Natural killer cell treated with Interleukin-12 subunit alpha and Interleukin-12 subunit beta and Interleukin-15 and Interleukin-18, amount 100 ng/mL, for 72 hours (primary cell): ENCODE measurements at regions not wholly inside any gene's neighbourhood (a gene's known extent, or its start where the extent isn't known, plus 50 kb on each side); places are given as distances from the start of the nearest gene placed in this dataset.

ENCODE experiments used
- ATAC-seq, 2 donors: fragments of 150-1000 bp; cut with Tn5 transposase in 1 of 2; sonication (Bioruptor Pico), chemical (Tn5 transposase) in 1 of 2; 2 replicates each; pipeline ENCODE4 v1.10.0; 2021
- DNase-seq: peaks from one replicate; pipeline ENCODE4 v3.0.0; 2022; ENCODE audit warnings: low spot score
- H3K27ac Mint-ChIP-seq, 2 donors: 1 replicate in 1 of 2; 2 replicates in 1 of 2; pipeline ENCODE4 v1.8.0; 2022; ENCODE audit warnings: mixed read lengths in 2 of 2, mild to moderate bottlenecking in 1 of 2, moderate library complexity in 1 of 2
- H3K27me3 Mint-ChIP-seq, 2 donors: 1 replicate in 1 of 2; 2 replicates in 1 of 2; pipeline ENCODE4 v1.8.0; 2022; ENCODE audit warnings: mixed read lengths in 2 of 2
- H3K36me3 Mint-ChIP-seq: one replicate; pipeline ENCODE4 v1.8.0; 2022; ENCODE audit warnings: mixed read lengths
- H3K4me1 Mint-ChIP-seq, 2 donors: 1 replicate in 1 of 2; 2 replicates in 1 of 2; pipeline ENCODE4 v1.8.0; 2022; ENCODE audit warnings: low read depth in 2 of 2, mixed read lengths in 2 of 2, mild to moderate bottlenecking in 1 of 2
- H3K4me3 Mint-ChIP-seq: one replicate; pipeline ENCODE4 v1.8.0; 2022; ENCODE audit warnings: mixed read lengths
- H3K9me3 Mint-ChIP-seq: 2 replicates; pipeline ENCODE4 v1.8.0; 2022; ENCODE audit warnings: mixed read lengths

DNA sequence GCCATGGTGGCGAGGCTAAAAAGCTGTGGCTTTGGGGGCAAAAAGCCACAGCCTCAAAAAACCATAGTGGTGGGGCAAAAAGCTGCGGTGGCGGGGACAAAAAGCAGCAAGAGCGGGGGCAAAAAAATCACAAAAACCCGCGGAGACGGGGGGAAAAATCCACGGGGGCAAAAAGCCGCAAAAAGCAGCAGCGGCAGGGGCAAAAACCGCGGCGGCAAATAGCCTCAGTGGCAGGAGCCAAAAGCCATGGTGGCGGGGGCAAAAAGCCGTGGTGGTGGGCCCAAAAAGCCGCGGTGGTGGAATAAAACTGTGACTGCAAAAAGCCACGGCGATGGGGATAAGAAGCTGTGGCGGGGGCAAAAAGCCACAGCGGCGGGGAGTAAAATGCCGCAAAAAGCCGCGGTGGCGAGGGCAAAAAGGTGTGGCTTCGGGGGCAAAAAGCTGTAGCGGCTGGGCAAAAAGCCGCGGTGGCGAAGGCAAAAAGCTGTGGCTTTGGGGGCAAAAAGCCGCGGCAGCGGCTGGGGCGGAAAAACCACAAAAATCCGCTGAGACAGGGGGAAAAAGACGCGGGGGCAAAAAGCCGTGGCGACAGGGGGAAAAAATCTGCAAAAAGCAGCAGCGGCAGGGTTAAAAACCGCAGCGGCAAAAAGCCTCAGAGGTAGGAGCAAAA lies 526.6 kb downstream of the ZNF33B start:
- Mint-ChIP-seq H3K9me3 (peaks cover 10% of the 10 kb centered on the region), H3K4me1 (peaks cover 0 to 2% of the 10 kb centered on the region in 2 donors), H3K27ac (no peak overlapping the region), H3K27me3 (no peaks in the 10 kb centered on the region), H3K36me3 (no peaks in the 10 kb centered on the region), H3K4me3 (no peak overlapping the region)
- no peak for ATAC-seq
- no peak for DNase-seq

DNA sequence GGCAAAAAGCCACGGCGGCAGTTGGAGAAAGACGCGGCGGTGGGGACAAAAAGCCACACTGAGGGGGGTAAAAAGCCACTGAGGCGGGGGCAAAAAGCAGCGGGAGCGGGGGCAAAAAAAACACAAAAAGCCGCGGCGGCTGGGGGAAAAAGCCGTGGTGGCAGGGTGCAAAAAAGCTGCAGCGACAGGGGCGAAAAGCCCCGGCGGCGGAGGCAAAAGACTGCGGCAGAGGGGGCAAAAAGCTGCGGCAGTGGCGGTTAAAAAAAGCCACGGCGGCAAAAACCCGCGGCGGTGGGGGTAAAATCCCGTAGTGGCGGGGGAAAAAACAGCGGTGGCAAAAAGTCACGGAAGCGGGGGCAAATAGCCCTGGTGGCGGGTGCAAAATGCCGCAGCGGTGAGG lies 527.3 kb downstream of the ZNF33B start:
- peaks cover 4% of the 10 kb centered on the region for H3K36me3 Mint-ChIP-seq
- H3K27me3 Mint-ChIP-seq = no peaks in the 10 kb centered on the region
- no peak for ATAC-seq
- H3K4me1 Mint-ChIP-seq = peaks cover 0 to 2% of the 10 kb centered on the region in 2 donors
- peaks cover 9% of the 10 kb centered on the region for H3K9me3 Mint-ChIP-seq
- H3K4me3 Mint-ChIP-seq = no peak overlapping the region
- DNase-seq = no peak
- H3K27ac Mint-ChIP-seq = no peak overlapping the region
